Activated gamma-delta T cell treated with Interleukin-2 at 50 U/mL for 16 hours (primary cell): ENCODE measurements at regions not wholly inside any gene's neighbourhood (a gene's known extent, or its start where the extent isn't known, plus 50 kb on each side); places are given as distances from the start of the nearest gene placed in this dataset.
A peak's percentile ranks its signal among the peaks of the same experiment; 100 is the strongest.
"Not testable (repeated sequence)": the region's sequence is repeated elsewhere in the genome, so short reads cannot be mapped to it uniquely, and the experiment has no call there.

Experiments
- DNase-seq: peaks from one replicate; pipeline ENCODE4 v3.0.0-alpha.2; 2020

DNA sequence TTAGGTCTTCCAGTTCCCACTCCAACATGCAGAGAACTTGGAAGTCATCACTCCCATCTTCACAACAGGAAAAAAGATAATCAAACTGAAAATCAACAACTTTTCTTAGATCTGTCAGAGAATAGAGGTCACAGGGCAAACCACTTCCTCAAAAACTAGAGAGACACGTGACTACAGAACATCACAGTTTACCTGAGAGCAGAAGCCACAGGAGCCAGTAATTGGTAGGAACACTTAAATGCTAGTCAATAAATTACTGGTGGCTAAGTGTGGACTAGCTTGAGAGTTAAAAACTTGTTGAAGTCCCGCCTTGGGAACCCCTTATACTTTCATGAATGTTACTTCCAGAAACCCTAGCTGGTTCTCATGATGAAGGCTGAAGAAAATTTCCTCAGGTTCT, 81.1 kb downstream of the THSD1 start:
- DNase-seq = not testable (repeated sequence)

DNA sequence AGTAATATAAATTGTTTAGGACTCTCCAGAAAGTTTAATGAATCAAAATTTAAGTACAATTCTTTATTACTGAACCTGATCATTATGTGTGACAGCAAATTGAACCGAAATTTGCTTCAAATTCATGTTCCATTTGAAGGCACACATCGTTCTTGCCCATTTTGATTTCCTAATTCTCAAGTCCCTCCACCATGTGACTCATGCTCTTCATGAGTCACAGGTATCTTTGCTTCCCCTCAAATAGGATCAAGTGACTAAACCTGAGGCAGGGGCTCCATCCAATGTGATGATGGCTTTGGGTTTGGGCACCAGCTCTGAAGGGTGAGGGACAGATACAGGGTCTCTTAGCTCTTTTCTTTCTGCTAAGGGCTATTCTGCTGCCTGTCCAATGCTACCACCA, 86.1 kb downstream of the THSD1 start:
- no peak for DNase-seq

DNA sequence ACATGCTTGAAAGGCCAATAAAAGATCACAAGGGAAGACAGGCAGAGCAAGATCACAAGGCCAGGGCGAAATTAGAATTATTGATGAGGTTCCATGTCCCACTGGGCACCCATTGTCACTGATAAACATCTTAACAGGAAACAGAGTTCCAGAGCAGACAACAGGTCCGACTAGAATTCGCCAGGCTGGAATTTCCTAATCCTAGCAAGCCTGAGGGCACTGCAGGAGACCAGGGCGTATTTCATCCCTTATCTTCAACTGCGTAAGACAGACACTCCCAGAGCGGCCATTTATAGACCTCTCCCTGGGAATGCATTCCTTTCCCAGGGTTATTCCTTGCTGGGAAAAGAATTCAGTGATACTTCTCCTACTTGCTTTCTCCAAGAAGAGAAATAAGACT, 96.1 kb downstream of the THSD1 start:
- not testable (repeated sequence) for DNase-seq

DNA sequence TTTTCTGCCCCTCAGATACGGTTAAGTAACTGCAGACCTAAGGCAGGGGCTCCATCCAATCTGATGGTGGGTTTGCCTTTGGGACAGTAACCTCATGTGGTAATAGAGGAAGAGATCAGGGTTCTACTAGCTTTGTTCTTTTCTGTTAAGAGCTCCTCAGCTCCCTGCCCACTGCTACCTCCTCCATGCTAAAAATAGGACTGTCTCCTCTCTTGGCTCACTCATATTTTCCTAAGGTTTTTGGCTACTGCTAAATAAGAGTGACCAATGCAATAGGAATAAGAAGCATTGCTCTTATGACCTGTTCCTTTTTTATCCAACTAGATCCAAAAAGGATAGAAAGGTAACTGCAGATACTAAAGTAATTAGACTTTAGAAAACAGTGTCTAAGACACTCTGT, 99.6 kb downstream of the THSD1 start:
- not testable (repeated sequence) for DNase-seq

DNA sequence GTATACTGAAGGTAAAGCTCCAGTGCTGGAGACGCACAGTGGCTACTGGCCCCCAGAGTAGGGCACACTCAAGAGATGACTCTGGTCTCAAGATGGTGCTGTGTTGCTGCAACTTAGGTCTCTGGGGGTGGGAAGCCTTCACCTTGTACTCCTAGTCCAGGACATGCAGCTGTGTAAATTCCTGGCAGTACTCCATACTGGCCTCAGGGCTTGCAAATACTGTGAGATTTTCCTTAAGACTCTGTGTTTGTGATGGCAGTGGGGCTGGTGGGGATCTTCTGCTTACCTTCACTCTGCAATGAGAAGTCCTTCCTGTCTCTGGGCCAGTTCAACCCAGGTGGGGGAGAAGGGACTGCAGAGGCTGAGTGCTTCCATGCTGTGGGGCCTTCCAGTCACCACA, 102.9 kb downstream of the THSD1 start:
- not testable (repeated sequence) for DNase-seq

DNA sequence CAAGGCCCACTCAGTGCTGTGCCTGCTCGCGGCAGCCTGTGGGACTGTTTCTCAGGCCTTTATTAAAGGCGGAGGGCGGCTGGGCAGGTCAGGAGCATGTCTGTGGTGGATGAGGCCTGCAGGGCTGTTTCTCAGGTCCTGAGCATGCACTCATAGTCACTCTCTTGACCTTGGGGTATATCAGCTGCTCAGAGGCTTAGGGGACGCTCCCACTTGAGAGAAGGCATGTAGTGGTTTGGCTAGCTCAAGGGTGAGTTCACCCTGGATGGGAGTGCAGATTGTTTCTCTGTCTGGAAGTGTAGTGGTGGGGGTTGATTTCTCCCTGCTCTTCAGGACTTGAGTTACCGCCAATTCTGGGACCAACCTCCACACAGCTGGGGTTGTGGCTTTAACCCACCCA, 103.3 kb downstream of the THSD1 start:
- DNase-seq = not testable (repeated sequence)

DNA sequence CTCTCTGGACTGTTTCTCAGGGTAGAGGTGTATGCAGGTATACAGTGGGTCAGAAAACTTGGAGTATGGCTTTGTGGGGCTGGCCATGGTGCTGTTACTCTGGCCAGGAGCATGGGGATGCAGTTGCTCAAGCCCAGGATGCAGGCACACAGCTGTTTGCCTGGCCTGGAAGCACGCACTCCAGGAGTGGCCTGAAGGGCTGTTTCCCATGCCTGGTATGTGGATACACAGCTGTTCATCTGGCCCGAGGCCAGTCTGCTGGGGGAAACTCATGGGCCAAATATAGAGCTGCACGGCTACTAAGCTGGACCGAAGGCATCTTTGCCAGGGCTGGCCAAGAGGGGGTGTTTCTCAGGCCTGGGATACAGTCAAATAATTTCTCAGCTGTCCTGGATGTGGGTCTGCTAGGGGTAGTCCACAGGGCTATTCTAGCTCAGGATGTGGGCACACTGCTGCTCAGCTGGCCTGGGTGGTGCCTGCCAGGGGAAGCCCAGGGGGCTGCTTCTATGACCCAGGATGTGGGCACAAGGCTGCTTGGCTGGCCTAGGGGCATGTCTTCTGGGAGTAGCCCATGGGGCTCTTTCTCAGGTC, 104.1 kb downstream of the THSD1 start:
- not testable (repeated sequence) for DNase-seq

DNA sequence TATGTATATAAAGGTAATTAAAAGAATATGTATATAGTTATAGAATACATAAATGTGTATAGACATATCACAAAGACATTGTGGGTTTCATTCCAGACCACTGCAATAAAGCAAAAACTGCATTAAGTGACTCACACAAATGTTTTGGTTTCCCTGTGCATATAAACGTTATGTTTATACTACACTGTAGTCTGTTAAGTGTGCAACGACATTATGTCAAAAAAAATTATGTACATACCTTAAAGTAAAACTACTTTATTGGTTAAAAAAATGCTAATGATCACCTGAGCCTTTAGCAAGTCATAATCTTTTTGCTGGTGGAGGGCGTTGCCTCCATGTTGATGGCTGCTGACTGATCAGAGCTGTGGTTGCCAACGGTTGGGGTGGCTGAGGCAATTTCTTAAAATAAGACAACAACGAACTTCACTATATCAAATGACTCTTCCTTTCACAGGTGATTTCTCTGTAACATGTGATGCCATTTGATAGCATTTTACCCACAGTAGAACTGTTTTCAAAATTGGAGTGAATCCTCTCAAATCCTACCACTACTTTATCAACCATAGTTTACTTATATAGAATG, 107.8 kb downstream of the THSD1 start:
- DNase-seq = not testable (repeated sequence)

DNA sequence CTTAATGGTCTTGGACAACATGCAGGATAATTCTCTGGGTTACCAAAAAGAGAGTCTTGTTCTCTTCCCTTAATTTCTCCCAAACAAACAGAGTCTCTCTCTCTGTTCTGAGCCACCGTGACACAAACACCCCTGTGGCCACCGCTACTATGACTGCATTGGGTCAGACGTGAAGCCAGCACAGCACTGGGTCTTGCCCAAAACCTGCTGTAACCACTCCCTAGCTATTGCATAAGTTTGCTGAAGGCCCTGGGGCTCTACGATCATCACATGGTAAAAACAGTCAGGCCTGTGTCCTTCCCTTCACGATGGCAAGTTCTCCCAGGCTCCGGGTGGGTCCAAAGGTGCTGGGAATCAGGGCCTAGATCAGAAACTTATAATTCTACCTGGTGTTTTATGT, 117.1 kb downstream of the THSD1 start:
- DNase-seq = not testable (repeated sequence)

DNA sequence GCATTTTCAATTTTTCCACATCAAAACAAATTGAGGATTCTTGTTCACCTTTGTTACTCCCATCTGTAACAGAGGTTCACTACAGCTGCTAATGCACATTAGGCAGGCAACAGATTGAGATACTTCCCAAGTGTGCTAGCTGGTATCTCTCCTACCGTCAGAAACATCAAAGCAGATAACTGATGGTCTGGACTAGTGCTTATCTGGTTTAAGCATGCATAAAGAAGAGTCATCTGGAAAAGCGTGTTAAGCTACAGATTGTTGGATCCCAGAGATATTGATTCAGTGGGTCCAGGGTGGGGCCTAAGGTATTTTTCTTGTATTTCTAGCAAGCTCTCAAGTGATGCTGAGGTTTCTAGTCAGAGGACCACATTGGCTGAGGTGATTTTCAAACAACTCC, 122.0 kb upstream of the NEK3 start:
- not testable (repeated sequence) for DNase-seq

DNA sequence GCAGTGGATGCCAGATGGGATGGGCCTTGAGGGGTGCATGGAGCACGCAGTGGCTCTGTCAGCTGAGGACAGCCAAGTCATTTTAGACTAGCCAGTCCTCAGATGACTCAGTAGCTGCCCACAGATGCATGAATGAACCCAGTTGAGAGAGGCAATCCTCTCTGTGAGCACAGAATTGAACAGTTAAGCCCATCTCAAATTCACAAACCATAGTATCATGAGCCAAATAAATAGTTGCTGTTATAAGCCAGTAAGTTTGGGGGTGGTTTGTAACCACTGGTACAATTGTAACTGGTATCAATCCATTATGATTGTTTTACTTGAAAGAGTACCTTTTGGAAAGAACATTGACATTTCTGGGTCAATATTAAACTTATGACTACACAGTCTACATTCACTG, 120.0 kb upstream of the NEK3 start:
- DNase-seq = not testable (repeated sequence)

DNA sequence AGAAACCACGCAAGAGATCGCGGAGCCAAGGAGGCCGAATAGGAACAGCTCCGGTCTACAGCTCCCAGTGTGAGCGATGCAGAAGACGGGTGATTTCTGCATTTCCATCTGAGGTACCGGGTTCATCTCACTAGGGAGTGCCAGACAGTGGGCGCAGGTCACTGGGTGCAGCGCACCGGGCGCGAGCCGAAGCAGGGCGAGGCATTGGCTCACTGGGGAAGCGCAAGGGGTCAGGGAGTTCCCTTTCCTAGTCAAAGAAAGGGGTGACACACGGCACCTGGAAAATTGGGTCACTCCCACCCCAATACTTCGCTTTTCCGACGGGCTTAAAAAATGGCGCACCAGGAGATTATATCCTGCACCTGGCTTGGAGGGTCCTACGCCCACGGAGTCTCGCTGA, 94.9 kb upstream of the NEK3 start:
- DNase-seq = not testable (repeated sequence)

DNA sequence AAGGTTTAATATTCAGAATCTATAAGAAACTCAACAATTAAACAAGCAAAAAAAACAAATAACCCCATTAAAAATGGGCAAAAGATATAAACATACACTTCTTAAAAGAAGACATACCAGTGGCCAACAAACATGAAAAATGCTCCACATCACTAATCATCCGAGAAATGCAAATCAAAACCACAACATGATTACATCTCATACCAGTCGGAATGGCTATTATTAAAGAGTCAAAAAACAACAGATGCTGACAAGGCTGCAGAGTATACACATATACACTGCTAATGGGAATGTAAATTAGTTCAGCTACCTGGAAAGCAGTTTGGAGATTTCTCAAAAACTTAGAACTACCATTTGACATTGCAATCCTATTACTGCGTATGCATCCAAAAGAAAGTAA, 81.4 kb upstream of the NEK3 start:
- DNase-seq = not testable (repeated sequence)

DNA sequence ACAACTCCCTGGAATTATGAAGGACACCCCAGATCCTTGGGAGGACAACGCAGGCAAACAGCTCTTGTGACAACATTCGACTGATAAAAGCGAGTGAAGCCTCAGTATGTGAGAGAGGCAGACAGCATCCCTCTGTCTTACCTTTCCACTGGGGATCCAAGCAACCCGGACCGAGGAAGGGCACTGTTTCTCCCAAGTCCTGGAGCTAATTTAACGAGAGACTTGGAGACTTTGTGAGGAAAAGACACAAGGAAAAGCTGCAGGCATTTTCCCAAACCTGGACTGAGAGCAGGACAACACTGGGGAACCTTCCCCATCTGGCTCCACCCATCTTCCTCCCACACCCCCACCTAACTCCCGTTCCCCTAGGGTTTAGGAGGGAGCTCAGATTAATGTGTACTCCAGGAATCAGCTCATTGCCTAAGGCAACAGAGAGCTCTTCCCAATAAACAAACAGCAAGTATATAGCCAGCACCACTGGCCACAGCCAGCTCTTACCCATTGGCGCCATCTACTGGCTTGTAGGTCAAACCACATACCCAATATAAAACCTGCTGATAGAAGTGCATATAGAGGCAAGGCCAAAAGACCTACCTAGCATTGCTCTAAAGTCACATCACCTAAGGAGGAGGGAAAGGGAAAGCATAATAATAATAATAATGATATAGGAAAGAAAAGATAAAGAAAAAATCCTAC, 76.7 kb upstream of the NEK3 start:
- peak; percentile 33 for DNase-seq

DNA sequence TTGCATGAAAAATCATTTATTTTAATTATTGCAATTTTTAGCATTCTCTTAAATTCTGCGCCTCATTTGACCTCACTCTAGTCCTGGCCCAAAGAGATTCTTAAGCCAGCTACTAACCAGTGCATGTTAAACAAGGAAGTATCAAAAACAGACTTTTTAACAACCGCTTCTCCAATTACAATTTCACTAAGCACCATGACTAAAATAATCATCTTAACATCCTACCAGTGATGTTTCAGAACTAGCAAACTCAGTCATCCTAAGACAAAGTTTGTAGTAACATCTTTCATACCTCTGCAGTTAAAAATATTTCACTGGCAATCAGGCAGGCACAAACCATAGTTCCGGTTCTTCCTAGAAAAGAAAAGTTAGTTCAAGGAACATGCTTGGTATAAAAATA, 75.5 kb upstream of the NEK3 start:
- not testable (repeated sequence) for DNase-seq

DNA sequence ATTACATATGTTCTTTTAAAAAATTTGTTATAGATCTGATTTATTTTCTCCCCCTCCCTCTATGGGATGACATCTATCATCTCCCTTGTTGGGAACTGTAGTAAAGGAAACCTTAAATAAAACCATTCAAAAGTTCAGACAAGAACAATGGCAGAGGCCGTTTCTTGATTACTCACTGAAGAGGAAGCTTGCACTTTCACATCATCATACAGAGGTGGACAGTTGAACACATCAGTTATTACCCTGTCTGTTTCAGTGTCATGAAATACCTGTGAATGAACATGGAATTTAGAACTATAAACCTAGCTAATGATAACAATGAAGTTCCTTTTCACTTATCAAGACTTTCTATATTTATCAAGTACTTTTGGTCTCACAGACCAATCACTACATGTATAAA, 63.7 kb upstream of the NEK3 start:
- not testable (repeated sequence) for DNase-seq

DNA sequence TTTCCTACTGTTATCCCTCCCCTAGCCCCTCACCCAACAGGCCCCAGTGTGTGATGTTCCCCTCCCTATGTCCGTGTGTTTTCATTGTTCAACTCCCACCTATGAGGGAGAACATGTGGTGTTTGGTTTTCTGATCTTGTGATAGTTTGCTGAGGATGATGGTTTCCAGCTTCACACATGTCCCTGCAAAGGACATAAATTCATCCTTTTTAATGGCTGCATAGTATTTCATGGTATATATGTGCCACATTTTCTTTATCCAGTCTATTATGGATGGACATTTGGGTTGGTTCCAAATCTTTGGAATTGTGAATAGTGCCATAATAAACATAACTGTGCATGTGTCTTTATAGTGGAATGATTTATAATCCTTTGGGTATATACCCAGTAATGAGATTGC, 54.5 kb upstream of the NEK3 start:
- not testable (repeated sequence) for DNase-seq

DNA sequence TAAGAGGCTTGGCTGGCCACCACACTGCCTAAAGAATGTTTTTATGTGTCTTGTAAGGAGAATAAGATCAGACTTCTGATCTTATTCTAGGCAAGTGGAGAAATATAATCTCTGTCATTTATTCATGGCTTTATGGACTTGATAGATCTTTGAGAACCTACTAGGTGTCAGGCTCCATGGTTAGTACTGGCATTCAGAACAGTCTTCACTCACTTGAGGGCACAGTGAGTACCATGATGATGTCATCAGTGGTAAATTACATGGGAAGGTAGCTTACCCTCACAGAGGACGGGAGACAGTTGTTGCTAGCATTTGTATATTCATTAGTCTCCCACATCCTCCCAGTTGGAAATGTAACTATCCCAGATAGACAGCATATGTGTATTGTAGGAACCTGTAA, 53.5 kb upstream of the NEK3 start:
- not testable (repeated sequence) for DNase-seq

DNA sequence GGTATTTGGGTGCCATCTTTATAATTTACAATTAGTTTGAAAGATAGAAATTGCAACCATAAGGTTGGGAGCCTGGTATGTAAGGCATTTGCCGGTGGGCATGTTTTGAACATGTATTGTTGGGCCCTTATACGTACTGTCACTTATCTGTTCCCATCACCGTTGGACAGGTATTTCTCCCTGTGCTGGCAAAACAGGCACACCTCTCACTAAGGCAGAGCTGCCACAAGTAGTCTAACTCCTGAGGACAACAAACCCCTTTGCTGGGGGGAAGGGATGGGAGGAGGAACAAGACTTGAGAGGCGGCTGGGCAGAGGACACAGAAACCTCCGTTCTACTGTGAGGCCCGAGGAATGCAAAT, 52.0 kb upstream of the NEK3 start:
- not testable (repeated sequence) for DNase-seq

DNA sequence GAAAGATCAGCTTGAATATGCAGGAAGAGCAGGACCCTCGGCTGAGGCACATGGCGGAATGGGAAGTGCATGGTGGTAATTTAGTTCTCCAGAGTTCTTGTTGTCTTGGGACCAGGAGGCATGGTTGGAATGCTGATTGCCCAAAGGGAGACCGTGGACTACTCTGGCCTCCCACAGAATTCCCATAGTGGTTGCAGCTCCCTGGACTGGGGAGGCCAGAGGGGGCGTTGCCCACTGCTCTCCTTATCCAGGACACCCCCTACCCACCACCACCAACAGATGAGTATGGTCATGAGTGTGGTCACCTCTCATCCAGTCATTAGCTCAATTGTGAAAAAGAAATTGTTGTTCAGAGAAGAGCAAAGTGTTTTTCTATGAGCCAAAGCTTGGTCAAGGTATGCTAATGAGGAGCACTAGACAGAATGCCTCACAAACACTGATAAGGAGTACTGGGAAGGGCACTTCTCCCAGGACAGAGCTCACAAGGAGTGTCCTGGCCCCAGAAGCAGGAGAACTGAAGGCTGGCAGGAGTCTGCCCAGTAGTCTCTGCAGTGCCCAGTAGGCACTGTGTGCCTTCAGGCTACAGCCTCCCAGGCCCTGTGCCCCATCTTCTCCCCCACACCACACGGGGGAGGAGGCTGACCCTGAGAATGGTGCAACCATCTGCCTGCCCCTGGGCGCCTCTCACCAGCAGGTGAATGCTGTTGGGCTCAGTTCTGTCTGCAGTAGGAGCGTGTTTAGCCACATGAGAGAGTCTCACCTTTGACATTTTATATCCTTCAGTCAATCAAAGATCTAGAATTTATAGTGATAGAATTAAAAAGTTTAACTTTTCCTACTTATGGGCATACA, 51.4 kb upstream of the NEK3 start:
- DNase-seq = not testable (repeated sequence)
